GM19463 (cell line): ENCODE measurements at regions not wholly inside any gene's neighbourhood (a gene's known extent, or its start where the extent isn't known, plus 50 kb on each side); places are given as distances from the start of the nearest gene placed in this dataset.

Experiments used
- ATAC-seq: cut with Tn5 transposase; IDR thresholded peaks from one replicate; pipeline ENCODE4 v1.9.1; 2021; ENCODE audit warnings: mild to moderate bottlenecking, moderate library complexity; ENCODE audit not compliant: unreplicated experiment

DNA sequence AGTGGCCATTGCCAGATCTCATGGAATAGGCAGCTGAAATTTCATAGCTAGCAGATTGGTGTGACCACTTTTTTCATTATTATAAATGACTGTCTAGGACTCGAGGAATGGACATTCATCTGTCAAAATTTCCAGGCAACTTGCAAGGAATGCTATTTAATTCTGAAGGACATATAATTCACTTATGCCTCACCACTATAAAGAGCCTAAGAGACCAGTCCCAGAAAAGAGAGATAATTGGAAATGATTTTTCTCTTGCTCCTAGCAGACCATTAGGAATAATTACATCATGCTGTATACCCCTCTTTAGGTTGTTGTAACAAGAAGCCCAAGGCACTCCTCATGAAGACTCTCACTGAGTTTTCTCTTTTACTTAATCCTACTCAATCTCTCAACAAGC is 557.4 kb upstream of the RAB6C start:
- ATAC-seq, result no peak

DNA sequence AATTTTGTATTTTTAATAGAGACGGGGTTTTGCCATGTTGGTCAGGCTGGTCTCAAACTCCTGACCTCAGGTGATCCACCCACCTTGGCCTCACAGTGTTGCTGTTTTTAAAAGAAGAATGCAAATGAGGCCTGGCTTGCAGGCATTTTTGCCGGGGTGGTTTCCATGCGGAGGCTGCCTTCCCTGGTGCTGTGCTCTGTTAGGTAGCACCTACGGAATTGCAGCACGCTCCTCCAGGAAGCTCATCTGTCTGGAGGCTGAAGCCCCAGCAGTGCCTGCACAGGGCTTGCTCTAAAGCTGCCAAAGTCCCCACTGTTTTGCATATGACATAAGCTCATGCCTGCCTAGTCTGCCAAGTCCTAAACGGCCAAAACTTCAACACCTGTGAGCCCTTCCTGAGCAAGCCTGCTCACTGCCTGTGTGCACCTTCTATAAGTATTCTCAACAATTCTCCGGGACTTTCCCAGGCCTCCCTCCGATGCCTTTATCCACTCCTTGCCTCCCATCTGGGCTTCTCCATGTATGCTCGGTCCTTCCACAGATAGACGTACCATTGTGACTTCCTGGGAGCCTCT is 551.3 kb upstream of the RAB6C start:
- ATAC-seq, result no peak

DNA sequence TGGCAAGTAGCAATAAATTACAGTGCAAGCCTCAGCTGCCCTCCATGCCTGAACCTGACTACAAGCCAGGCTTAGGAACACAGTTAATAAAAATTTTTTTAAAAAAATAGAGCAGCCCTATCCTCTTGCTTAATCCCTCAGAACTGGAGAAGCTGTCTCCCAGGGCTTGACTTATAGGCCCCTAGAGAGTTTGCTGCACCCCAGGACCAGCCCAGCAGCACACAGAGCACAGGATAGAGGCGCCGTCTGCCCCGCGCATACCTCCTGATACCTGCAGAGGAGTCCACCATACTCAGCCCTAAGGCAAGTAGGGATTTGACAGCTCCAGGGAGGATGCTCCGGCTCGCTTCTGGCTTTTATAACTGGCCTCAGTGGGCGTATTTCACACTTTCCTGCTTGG is 548.6 kb upstream of the RAB6C start:
- no peak for ATAC-seq

DNA sequence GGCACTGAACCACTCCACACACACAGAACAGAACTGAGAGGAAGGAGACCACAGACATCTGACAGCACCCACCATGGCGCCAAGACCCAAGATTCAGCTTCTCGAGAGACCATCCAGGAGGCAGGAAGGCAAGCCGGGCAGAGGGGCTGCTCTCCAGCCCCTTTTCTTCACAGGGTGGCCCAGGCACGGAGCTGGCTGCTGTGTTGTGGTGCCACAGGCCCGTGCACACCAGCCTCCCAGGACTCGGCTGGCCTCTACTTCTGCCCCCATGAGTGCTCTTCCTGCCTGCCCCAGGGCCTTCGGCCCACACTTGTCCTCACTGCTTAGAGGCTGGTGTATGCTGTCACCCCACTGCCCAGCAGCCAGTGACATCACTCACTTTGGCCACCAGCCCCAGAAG is 547.6 kb upstream of the RAB6C start:
- ATAC-seq, result no peak

DNA sequence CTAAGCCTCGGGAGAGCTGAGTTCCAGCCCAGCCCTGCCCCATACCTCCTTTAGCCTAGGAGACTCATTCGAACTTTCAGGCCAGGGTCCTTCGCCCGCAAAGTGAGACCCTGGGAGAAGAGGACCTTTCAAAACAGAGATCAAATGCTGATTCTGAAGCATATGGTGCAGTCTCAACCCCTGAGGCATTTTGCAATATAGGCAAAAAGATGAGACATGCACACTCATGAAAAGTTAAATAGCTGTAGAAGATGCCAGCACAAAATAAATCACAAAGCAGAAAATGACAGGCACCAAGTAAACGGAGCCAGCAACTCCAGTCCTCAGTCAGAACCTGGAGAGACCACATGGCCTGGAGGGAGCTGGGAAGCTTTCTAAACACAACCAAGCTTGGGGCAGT is 542.7 kb upstream of the RAB6C start:
- ATAC-seq, result no peak

DNA sequence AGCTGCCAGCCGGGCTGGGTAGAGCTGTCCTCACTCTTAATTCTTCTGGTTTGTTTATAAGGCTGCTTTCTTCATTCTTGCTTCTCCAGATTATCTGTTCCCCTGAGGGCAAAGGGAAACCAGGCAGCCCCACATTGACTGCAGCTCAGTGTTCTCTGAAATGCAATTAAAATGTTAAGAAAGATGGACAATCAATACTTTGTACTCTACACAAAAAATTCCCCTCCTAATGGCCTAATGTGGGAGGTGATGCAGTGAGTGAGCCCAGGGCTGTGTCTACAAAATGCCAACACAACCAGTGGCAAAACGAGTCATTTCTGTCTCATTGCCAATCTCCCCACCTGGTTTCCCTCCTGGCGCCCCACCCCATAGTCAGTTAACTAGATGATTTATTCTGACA is 541.7 kb upstream of the RAB6C start:
- ATAC-seq, result no peak

DNA sequence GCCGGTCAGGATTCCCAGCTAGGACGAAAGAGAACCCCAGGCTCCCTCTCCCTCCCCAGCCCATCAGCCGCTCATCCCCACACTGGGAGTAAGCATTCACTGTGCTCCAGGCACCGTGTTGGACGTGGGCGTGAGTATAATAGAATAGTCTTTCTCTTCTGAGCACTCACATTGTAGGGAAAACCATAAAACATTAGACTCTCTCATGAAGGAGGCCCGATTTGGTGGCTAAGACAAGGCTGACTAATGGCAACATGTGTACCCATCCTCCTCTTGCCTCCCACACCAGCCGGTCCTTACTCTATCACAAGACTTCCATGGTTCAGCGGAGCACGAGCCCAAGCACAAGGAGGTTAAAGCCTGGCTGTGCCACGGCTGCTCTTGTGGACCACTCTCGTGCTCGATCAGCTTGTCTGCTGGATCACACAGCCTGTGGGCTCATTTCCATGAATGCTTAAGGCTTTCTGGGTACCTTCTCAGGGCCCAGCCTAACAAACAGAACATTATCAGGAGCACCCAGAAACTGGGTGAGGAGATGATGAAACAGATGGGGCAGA is 540.9 kb upstream of the RAB6C start:
- ATAC-seq, result no peak

DNA sequence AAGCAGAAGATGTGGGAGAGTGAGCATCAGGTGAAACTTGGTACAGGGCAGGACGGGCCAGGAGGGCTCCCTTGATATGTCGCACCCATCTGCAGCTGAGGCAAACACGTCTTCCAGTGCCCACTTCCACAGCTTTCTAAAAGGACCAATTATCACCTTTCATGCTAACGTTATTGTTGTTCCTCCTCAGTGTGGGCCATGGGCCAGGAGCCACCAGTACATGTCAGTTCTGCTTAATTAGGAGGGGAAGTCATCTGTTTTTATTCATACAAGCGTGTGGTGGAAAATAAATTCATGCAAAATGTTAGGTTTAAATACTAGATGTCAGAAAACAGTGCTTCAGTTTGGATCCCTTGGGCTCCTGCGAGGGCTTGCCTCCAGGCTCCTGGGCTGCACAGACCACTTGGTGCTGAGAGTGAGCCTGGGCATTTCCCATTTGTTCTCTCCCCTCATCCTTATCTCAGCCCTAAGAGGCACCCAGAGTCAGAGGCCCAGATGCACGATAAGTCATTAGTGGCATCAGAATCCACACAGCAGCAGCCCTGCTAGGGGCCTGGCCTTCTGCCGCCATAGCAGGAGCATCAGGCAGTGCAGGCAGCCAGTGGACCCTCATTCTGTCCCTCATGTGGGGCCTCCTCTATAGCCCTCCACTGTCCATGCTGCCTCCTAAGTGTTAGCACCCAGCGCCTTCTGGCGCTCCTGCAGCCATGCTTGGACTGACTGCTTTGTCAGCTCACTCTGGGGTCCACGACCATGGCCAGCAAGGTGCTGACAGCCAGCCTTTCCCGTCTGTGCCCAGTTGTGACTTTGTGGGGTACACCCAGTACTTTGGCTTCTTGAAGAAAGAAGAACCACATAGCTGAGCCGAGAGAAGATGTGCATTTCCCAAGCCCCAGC is 539.8 kb upstream of the RAB6C start:
- ATAC-seq, result no peak

DNA sequence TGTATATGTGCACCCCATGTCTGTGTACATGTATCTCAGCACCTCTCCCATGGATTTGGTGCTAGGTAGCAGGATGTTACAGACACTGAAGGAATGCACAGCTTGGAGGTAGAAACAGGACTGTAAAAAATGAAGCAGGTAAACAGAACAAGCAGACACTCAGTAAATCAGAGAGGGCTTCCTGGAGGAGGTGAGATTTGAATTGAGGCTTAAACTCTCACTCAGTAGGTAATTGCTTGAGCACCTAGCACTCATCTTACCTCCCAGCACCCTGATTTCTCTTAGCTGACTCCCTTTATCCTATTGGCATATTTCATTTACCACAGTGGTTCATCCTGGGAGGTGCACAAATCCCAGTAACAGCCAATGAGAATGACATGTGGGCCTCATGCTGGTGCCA is 537.9 kb upstream of the RAB6C start:
- no peak for ATAC-seq

DNA sequence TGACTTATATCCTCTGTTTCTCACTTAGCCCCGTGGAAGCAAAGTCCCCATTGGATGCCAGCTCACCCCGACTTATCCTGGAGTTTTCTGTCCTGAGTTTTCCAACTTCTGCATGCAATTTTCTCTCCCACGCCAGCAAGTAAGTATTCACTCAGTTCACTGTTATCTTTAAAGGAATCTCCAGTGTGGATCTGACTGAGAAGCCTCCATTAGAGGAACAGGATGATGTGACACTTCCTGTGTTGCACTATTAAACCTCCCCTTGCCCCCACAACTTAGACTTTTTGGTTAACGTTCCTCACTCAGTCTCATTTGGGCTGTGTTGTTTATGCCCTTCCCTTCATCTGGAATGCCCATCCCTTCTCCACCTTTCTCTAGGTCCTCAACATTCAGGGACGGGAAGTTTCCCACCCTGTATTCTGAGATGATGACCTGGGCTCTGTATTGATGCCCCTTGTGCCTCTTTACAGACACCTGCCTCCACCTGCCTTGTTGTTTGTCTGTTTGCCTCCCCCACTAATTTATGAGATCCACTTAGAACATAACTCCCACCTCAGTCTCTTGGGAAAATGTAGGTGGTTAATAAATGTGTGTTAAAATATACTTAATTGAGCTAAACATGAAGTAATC is 536.1 kb upstream of the RAB6C start:
- ATAC-seq, result no peak

DNA sequence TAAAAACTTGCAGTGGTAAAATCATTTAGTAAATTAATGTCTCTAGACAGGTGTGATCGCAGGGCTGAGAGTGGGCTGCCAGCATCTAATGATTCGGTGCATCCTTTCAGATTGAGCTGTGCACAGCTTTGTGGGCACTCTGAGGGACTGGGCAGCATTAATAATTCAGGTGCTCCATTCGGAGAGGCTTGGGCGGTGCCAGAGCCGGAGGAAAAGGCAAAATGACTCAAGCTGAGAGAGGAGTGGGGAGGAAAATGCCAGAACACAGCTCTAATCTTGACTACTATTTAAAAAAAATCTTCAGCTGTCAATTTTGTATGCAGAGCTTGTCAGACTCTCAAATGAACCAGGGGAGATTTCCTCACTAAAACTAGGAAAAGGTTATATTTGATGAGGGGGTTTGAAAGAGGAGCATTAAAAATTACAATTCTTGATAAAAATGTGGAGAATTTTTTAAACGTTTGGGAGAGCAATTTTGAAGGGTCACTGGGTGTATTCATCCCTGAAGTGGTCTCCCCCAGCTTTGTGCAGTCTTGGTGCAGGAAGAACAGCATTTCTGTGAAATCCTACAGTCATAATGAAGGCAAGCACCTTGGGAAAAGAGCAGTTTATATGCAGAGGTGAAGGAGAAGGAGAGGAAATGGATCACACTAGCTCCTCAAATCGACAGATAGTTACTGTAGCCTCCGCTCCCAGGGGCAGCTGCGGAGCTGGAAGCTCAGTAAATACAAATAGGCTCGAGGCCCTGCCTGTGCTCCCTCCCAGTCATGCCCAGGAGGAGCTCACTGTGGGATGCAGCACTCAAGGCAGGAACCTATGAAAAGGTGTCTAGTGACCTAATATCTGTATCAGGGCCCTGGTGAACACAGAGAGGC is 535.4 kb upstream of the RAB6C start:
- no peak for ATAC-seq

DNA sequence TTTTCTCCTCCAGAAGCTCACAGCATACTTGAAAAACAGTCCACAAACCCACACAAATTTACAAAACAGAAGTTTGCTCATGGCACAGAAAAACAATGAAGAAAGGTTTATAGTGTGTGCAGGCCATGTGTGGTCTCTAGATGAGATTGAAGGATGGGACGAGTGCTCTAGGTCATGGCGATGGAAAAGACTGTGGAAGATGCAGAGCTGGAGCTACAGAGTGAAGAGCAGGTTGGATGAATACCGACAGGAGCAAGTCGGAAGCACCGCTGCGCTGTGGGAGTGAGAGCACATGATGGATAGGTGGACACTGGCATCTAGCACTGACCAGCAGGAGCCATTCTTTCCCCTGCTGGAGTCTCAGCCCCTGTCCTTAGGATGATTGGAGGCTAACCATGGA is 534.7 kb upstream of the RAB6C start:
- no peak for ATAC-seq

DNA sequence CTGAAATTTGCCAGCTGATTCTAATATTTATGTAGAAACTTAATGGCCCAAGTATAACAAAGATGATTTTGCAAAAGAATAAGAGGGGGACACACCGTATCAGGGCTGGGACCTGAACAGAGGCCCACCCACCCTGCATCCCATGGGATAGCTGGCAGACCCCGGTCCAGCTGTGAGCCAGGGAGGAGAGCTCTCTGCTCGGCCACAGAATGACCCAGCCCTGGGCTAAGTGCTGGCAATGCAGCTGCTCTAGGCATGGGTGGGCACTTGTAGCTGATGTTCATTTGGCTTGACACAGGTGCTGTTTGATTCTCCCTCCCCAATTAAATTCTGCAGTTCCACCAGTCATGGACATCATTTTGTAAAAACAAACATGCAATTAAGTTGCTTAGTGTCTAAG is 522.8 kb upstream of the RAB6C start:
- ATAC-seq, result no peak

DNA sequence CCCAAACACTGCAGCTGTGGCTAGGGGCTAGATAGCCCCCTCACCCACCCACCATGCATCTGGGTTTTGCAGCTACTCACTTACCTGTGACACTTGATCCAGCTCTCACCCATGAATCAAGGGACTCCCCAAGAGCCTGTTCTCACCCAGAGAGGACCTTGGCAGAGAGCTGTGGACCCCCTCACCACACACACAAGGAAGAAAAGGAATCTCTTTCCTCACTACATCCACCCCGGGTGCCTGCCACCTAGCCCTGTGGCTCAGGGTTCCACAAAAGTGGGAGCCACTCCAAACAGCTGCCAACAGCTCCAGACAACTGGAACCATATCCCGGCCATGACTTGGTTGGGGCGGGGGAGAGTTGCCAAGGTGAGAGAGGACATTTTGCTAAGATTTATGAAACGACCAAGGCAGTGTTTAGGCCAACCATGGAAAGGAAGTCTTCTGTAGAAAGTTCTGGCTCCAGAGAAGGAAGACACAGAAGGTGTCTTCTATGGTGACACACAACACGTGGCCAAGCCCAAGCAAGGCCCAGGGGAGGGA is 522.1 kb upstream of the RAB6C start:
- no peak for ATAC-seq

DNA sequence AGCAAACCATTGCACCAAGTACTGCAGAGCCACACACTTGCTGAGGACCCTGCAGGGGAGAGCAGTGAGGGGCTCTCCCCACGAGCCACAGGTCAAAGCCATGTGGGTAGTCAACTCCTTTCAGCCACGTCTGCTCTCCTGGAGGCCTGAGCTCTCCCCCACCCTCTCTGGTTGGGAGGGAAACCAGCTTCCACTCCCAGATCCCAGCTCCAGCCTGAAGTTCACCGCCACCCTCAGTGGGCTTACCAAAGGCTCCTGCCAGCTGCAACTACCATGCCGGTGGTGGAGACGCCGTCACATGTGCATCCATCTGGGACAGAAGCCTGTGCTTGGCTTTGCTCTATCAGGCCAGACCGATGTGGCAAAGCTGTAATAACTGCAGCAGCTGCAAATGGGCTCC is 521.5 kb upstream of the RAB6C start:
- ATAC-seq, result no peak

DNA sequence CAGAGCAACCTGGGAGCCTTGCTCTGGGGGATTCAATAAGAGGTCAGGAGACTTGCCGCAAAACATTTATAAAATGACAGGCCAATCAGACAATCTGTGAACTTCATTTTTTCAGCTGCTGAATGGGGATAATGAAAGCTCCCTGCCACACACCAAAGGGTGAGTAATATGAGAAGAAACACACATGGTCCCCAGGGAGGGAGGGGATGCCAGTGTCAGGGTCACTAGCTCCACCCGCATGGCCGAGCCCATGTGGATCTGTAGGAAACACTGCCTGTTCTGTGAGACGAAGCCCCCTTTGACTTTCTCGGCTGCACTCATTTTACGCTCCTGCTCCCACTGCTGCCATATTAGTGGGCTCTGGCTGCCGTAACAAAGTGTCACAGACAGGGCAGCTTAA is 521.0 kb upstream of the RAB6C start:
- no peak for ATAC-seq

DNA sequence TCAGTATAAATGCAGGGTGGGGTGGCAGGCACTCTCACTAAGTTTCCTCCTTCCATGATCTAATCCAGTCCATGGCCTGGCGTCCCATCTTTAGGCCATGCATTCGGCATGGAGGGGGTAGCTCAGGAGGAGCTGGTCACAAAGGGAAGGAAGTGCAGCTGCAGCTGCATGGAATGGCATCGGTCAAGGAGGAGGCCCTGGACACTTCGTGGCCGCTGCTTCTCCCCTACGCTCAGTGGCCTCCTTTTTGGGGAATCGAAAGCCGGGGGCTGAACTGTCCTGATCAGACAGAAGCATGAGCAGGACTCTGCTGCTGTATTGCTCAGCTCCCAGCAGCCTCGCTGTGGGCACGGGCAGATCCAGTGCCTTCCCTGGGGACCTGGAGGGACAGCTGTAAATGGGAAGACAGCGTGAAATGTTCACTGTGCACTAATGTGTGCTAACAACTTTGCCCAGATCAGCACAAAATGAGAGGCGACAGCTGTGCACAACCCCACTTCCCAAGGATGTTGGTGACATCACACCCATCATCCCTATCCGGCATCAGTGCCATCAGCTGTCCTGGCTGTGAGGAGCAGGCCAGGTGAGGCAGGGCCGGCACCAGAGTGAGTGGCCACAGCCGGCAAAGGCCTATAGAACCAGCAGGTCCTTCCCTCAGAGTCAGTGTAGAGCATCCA is 520.1 kb upstream of the RAB6C start:
- ATAC-seq, result no peak

DNA sequence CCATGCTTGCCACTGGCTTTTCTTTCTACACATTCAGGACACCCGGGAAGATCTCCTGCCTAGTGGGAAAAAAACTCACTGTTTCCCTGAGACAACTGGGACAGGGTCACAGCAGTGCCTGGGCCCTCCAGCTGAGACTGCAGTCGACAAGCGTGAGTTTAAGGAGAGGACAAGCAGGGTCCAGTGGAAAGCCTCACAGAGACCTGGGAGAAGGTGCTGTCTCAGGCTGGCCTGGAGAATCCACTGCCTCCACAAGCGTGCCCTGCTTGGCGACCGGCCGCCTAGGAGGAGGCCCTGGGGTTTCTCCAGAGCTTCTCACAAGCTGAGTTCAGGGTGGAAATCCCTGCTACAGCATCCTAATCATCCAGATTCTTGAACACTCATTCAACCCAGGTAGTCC is 519.6 kb upstream of the RAB6C start:
- ATAC-seq, result no peak

DNA sequence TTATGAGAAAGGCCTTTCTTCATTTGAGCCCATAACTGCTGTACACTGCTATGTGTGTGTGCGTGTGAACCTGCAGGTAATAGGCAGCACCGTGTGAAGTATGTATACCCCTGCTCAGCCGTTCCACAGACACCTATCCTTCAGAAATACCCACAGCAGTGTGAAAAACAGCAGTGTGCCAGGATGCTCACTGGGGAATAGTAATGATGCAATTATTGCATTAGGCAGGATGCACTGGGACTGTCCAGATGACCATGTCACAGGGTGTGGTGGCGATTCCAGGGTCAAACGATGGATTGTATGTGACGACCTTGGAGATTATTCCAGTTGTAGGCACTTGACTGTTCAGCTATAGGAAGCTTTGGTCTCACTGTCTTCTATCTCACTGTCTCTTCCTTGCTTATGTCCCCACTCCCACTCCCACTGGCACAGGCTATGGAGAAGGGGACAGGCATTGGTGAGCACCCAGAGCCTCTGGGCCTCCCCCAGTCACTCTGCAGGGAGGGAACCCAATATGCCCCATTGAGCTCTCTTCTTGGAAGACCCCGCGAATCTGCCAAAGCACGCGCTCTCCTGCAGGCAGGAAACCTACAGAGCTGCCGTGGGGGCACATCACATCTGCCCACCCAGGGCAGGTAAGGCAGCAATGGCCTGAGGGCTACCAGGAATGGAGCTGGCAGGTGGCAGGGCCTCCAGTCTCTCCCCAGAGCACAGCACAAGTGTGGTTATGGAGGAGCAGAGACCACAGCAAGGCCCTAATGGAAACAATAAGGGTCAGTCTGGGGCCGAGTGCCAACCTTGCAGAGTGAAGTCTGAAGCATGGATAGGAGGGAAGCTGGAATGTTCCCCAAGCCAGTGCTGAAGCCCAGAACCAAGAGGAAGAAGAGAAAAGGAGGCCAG is 518.9 kb upstream of the RAB6C start:
- ATAC-seq, result no peak
